ENCODE measurements at regions not wholly inside any gene's neighbourhood (a gene's known extent, or its start where the extent isn't known, plus 50 kb on each side); places are given as distances from the start of the nearest gene placed in this dataset.

- Histone ChIP-seq H3K27ac (ENCODE audit: low read depth, low read length) (no peak overlapping the region), H3K27me3 (ENCODE audit: control insufficient read depth in 1 of 2, insufficient read depth in 2 of 2, low read length in 2 of 2) (no peaks in the 10 kb centered on the region), H3K9me3 (ENCODE audit: control insufficient read depth in 1 of 2, low read length in 2 of 2) (no peaks in the 10 kb centered on the region), H3K4me1 (ENCODE audit: control insufficient read depth in 1 of 2, insufficient read depth in 2 of 2, low read length in 2 of 2) (no peaks in the 10 kb centered on the region), H3K36me3 (ENCODE audit: control insufficient read depth in 1 of 2, insufficient read depth in 2 of 2, low read length in 2 of 2) (no peaks in the 10 kb centered on the region), H3K9ac (ENCODE audit: low read depth in 1 of 2, low read length in 2 of 2) (no peak overlapping the region), H3K4me3 (ENCODE audit: low read depth in 1 of 2, low read length in 2 of 2) (no peak overlapping the region)
Observed at GRCh38 chr4:107129076-107129475, 93.0 kb upstream of the DKK2 start.

- H3K9me3 ChIP-seq (ENCODE audit: control insufficient read depth in 1 of 2, low read length in 2 of 2), result no peaks in the 10 kb centered on the region
- H3K27me3 ChIP-seq (ENCODE audit: control insufficient read depth in 1 of 2, insufficient read depth in 2 of 2, low read length in 2 of 2), result no peaks in the 10 kb centered on the region
- no peak overlapping the region for H3K27ac ChIP-seq (ENCODE audit: low read depth, low read length)
- H3K4me3 ChIP-seq (ENCODE audit: low read depth in 1 of 2, low read length in 2 of 2), result no peak overlapping the region
- no peak overlapping the region for H3K9ac ChIP-seq (ENCODE audit: low read depth in 1 of 2, low read length in 2 of 2)
- H3K36me3 ChIP-seq (ENCODE audit: control insufficient read depth in 1 of 2, insufficient read depth in 2 of 2, low read length in 2 of 2), result no peaks in the 10 kb centered on the region
- H3K4me1 ChIP-seq (ENCODE audit: control insufficient read depth in 1 of 2, insufficient read depth in 2 of 2, low read length in 2 of 2), result no peaks in the 10 kb centered on the region
Observed at GRCh38 chr4:107128116-107128515, 92.0 kb upstream of the DKK2 start.

GRCh38 chr4:107125496-107125895 is 89.4 kb upstream of the DKK2 start:
- H3K27ac ChIP-seq (ENCODE audit: low read depth, low read length), result no peak overlapping the region
- no peak overlapping the region for H3K4me3 ChIP-seq (ENCODE audit: low read depth in 1 of 2, low read length in 2 of 2)
- H3K9me3 ChIP-seq (ENCODE audit: control insufficient read depth in 1 of 2, low read length in 2 of 2), result no peaks in the 10 kb centered on the region
- no peaks in the 10 kb centered on the region for H3K36me3 ChIP-seq (ENCODE audit: control insufficient read depth in 1 of 2, insufficient read depth in 2 of 2, low read length in 2 of 2)
- no peak overlapping the region for H3K9ac ChIP-seq (ENCODE audit: low read depth in 1 of 2, low read length in 2 of 2)
- no peaks in the 10 kb centered on the region for H3K27me3 ChIP-seq (ENCODE audit: control insufficient read depth in 1 of 2, insufficient read depth in 2 of 2, low read length in 2 of 2)
- H3K4me1 ChIP-seq (ENCODE audit: control insufficient read depth in 1 of 2, insufficient read depth in 2 of 2, low read length in 2 of 2), result no peaks in the 10 kb centered on the region

GRCh38 chr4:107122736-107123135 is 86.6 kb upstream of the DKK2 start:
- no peaks in the 10 kb centered on the region for H3K4me1 ChIP-seq (ENCODE audit: control insufficient read depth in 1 of 2, insufficient read depth in 2 of 2, low read length in 2 of 2)
- no peaks in the 10 kb centered on the region for H3K9me3 ChIP-seq (ENCODE audit: control insufficient read depth in 1 of 2, low read length in 2 of 2)
- no peak overlapping the region for H3K9ac ChIP-seq (ENCODE audit: low read depth in 1 of 2, low read length in 2 of 2)
- no peaks in the 10 kb centered on the region for H3K36me3 ChIP-seq (ENCODE audit: control insufficient read depth in 1 of 2, insufficient read depth in 2 of 2, low read length in 2 of 2)
- no peak overlapping the region for H3K4me3 ChIP-seq (ENCODE audit: low read depth in 1 of 2, low read length in 2 of 2)
- no peak overlapping the region for H3K27ac ChIP-seq (ENCODE audit: low read depth, low read length)
- no peaks in the 10 kb centered on the region for H3K27me3 ChIP-seq (ENCODE audit: control insufficient read depth in 1 of 2, insufficient read depth in 2 of 2, low read length in 2 of 2)

GRCh38 chr4:107120661-107121060 is 84.5 kb upstream of the DKK2 start:
- no peaks in the 10 kb centered on the region for H3K4me1 ChIP-seq (ENCODE audit: control insufficient read depth in 1 of 2, insufficient read depth in 2 of 2, low read length in 2 of 2)

GRCh38 chr4:107117726-107118125 is 81.6 kb upstream of the DKK2 start:
- no peak overlapping the region for H3K27ac ChIP-seq (ENCODE audit: low read depth, low read length)
- H3K4me1 ChIP-seq (ENCODE audit: control insufficient read depth in 1 of 2, insufficient read depth in 2 of 2, low read length in 2 of 2), result no peaks in the 10 kb centered on the region
- no peak overlapping the region for H3K4me3 ChIP-seq (ENCODE audit: low read depth in 1 of 2, low read length in 2 of 2)
- H3K36me3 ChIP-seq (ENCODE audit: control insufficient read depth in 1 of 2, insufficient read depth in 2 of 2, low read length in 2 of 2), result no peaks in the 10 kb centered on the region
- no peaks in the 10 kb centered on the region for H3K9me3 ChIP-seq (ENCODE audit: control insufficient read depth in 1 of 2, low read length in 2 of 2)
- no peaks in the 10 kb centered on the region for H3K27me3 ChIP-seq (ENCODE audit: control insufficient read depth in 1 of 2, insufficient read depth in 2 of 2, low read length in 2 of 2)
- no peak overlapping the region for H3K9ac ChIP-seq (ENCODE audit: low read depth in 1 of 2, low read length in 2 of 2)

More at GRCh38 chr4:107120661-107121060, 84.5 kb upstream of the DKK2 start:
- Histone ChIP-seq H3K27me3 (ENCODE audit: control insufficient read depth in 1 of 2, insufficient read depth in 2 of 2, low read length in 2 of 2) (no peaks in the 10 kb centered on the region), H3K9ac (ENCODE audit: low read depth in 1 of 2, low read length in 2 of 2) (no peak overlapping the region), H3K27ac (ENCODE audit: low read depth, low read length) (no peak overlapping the region), H3K4me3 (ENCODE audit: low read depth in 1 of 2, low read length in 2 of 2) (no peak overlapping the region), H3K9me3 (ENCODE audit: control insufficient read depth in 1 of 2, low read length in 2 of 2) (no peaks in the 10 kb centered on the region), H3K36me3 (ENCODE audit: control insufficient read depth in 1 of 2, insufficient read depth in 2 of 2, low read length in 2 of 2) (no peaks in the 10 kb centered on the region)

GRCh38 chr4:107115185-107115847 is 79.2 kb upstream of the DKK2 start:
- H3K4me3 ChIP-seq (ENCODE audit: low read depth in 1 of 2, low read length in 2 of 2), result no peak overlapping the region
- no peak overlapping the region for H3K9ac ChIP-seq (ENCODE audit: low read depth in 1 of 2, low read length in 2 of 2)
- no peak overlapping the region for H3K27ac ChIP-seq (ENCODE audit: low read depth, low read length)
- H3K27me3 ChIP-seq (ENCODE audit: control insufficient read depth in 1 of 2, insufficient read depth in 2 of 2, low read length in 2 of 2), result no peaks in the 10 kb centered on the region
- H3K36me3 ChIP-seq (ENCODE audit: control insufficient read depth in 1 of 2, insufficient read depth in 2 of 2, low read length in 2 of 2), result no peaks in the 10 kb centered on the region
- H3K9me3 ChIP-seq (ENCODE audit: control insufficient read depth in 1 of 2, low read length in 2 of 2), result peaks cover 0 to 4% of the 10 kb centered on the region in 2 donors
- no peaks in the 10 kb centered on the region for H3K4me1 ChIP-seq (ENCODE audit: control insufficient read depth in 1 of 2, insufficient read depth in 2 of 2, low read length in 2 of 2)

GRCh38 chr4:107114059-107114458 is 77.9 kb upstream of the DKK2 start:
- Histone ChIP-seq H3K36me3 (ENCODE audit: control insufficient read depth in 1 of 2, insufficient read depth in 2 of 2, low read length in 2 of 2) (no peaks in the 10 kb centered on the region), H3K27me3 (ENCODE audit: control insufficient read depth in 1 of 2, insufficient read depth in 2 of 2, low read length in 2 of 2) (no peaks in the 10 kb centered on the region), H3K4me1 (ENCODE audit: control insufficient read depth in 1 of 2, insufficient read depth in 2 of 2, low read length in 2 of 2) (no peaks in the 10 kb centered on the region), H3K4me3 (ENCODE audit: low read depth in 1 of 2, low read length in 2 of 2) (no peak overlapping the region), H3K9me3 (ENCODE audit: control insufficient read depth in 1 of 2, low read length in 2 of 2) (peaks cover 0 to 4% of the 10 kb centered on the region in 2 donors), H3K9ac (ENCODE audit: low read depth in 1 of 2, low read length in 2 of 2) (no peak overlapping the region), H3K27ac (ENCODE audit: low read depth, low read length) (no peak overlapping the region)

GRCh38 chr4:107098401-107098800 is 62.3 kb upstream of the DKK2 start:
- H3K27ac ChIP-seq (ENCODE audit: low read depth, low read length), result no peak overlapping the region
- H3K9ac ChIP-seq (ENCODE audit: low read depth in 1 of 2, low read length in 2 of 2), result no peak overlapping the region
- no peaks in the 10 kb centered on the region for H3K4me1 ChIP-seq (ENCODE audit: control insufficient read depth in 1 of 2, insufficient read depth in 2 of 2, low read length in 2 of 2)
- no peaks in the 10 kb centered on the region for H3K9me3 ChIP-seq (ENCODE audit: control insufficient read depth in 1 of 2, low read length in 2 of 2)
- no peak overlapping the region for H3K4me3 ChIP-seq (ENCODE audit: low read depth in 1 of 2, low read length in 2 of 2)
- H3K36me3 ChIP-seq (ENCODE audit: control insufficient read depth in 1 of 2, insufficient read depth in 2 of 2, low read length in 2 of 2), result no peaks in the 10 kb centered on the region
- no peaks in the 10 kb centered on the region for H3K27me3 ChIP-seq (ENCODE audit: control insufficient read depth in 1 of 2, insufficient read depth in 2 of 2, low read length in 2 of 2)

- Histone ChIP-seq H3K27ac (ENCODE audit: low read depth, low read length) (no peak overlapping the region), H3K36me3 (ENCODE audit: control insufficient read depth in 1 of 2, insufficient read depth in 2 of 2, low read length in 2 of 2) (no peaks in the 10 kb centered on the region), H3K4me1 (ENCODE audit: control insufficient read depth in 1 of 2, insufficient read depth in 2 of 2, low read length in 2 of 2) (no peaks in the 10 kb centered on the region), H3K4me3 (ENCODE audit: low read depth in 1 of 2, low read length in 2 of 2) (no peak overlapping the region), H3K27me3 (ENCODE audit: control insufficient read depth in 1 of 2, insufficient read depth in 2 of 2, low read length in 2 of 2) (no peaks in the 10 kb centered on the region), H3K9ac (ENCODE audit: low read depth in 1 of 2, low read length in 2 of 2) (no peak overlapping the region), H3K9me3 (ENCODE audit: control insufficient read depth in 1 of 2, low read length in 2 of 2) (no peaks in the 10 kb centered on the region)
Observed at GRCh38 chr4:107094976-107095375, 58.9 kb upstream of the DKK2 start.

GRCh38 chr4:107094332-107094731 is 58.2 kb upstream of the DKK2 start:
- Histone ChIP-seq H3K36me3 (ENCODE audit: control insufficient read depth in 1 of 2, insufficient read depth in 2 of 2, low read length in 2 of 2) (no peaks in the 10 kb centered on the region), H3K27ac (ENCODE audit: low read depth, low read length) (no peak overlapping the region), H3K9ac (ENCODE audit: low read depth in 1 of 2, low read length in 2 of 2) (no peak overlapping the region), H3K9me3 (ENCODE audit: control insufficient read depth in 1 of 2, low read length in 2 of 2) (no peaks in the 10 kb centered on the region), H3K4me3 (ENCODE audit: low read depth in 1 of 2, low read length in 2 of 2) (no peak overlapping the region), H3K27me3 (ENCODE audit: control insufficient read depth in 1 of 2, insufficient read depth in 2 of 2, low read length in 2 of 2) (no peaks in the 10 kb centered on the region), H3K4me1 (ENCODE audit: control insufficient read depth in 1 of 2, insufficient read depth in 2 of 2, low read length in 2 of 2) (no peaks in the 10 kb centered on the region)

Data from duodenal mucosa (tissue), 2 donors.